Caco-2 (cell line): ENCODE measurements at regions not wholly inside any gene's neighbourhood (a gene's known extent, or its start where the extent isn't known, plus 50 kb on each side); places are given as distances from the start of the nearest gene placed in this dataset.

Source experiments
- BruUV-seq: library from RNA; stranded (reverse); fragments of 400-500 nt; replicated peaks from 2 replicates; lab custom pipeline; 2021; lab: Mats Ljungman, UMichigan
- CTCF ChIA-PET: fragments of 300-600 bp; sonication (Branson Sonifier 250); formaldehyde crosslinking; loops from one replicate; lab custom pipeline; 2022; ENCODE audit warnings: antibody characterized with exemption; lab: Charles Lee
- POLR2A ChIA-PET: fragments of 300-600 bp; sonication (Branson Sonifier 250); formaldehyde crosslinking; loops from one replicate; lab custom pipeline; 2022; ENCODE audit warnings: antibody characterized with exemption; lab: Charles Lee
- DNase-seq, 2 experiments: peaks; one replicate each; pipeline versions ENCODE4 v3.0.0 to v3.0.0-alpha.2; 2020 to 2022
- H3K27me3 ChIP-seq: replicated peaks from 2 replicates; pipeline ENCODE4 v1.6.0; 2011; ENCODE audit warnings: low read length; ENCODE audit not compliant: control insufficient read depth, insufficient read depth
- H3K36me3 ChIP-seq: 2 replicates; pipeline ENCODE4 v1.5.1; 2011; ENCODE audit warnings: low read length; ENCODE audit not compliant: control insufficient read depth, insufficient read depth
- H3K4me1 ChIP-seq: fragments of 250-450 bp; sonication (Bioruptor Pico); 2 replicates; pipeline ENCODE4 v1.5.1; 2020; ENCODE audit warnings: mild to moderate bottlenecking
- H3K4me3 ChIP-seq: 2 replicates; pipeline ENCODE4 v1.5.1; 2011; ENCODE audit warnings: low read depth, mild to moderate bottlenecking, control low read depth, low read length
- H3K9me3 ChIP-seq: fragments of 250-450 bp; sonication (Bioruptor Pico); 2 replicates; pipeline ENCODE4 v1.5.1; 2020; ENCODE audit warnings: mild to moderate bottlenecking, moderate library complexity
- H3K27ac Mint-ChIP-seq: one replicate; pipeline ENCODE4 v1.8.0; 2022; ENCODE audit warnings: mixed read lengths; ENCODE audit not compliant: unreplicated experiment
- H3K27me3 Mint-ChIP-seq: one replicate; pipeline ENCODE4 v1.8.0; 2022; ENCODE audit warnings: mixed read lengths; ENCODE audit not compliant: insufficient read depth, unreplicated experiment
- H3K36me3 Mint-ChIP-seq: one replicate; pipeline ENCODE4 v1.8.0; 2022; ENCODE audit warnings: mild to moderate bottlenecking, mixed read lengths; ENCODE audit not compliant: insufficient read depth, unreplicated experiment
- H3K4me1 Mint-ChIP-seq: one replicate; pipeline ENCODE4 v1.8.0; 2022; ENCODE audit warnings: low read depth, mixed read lengths; ENCODE audit not compliant: unreplicated experiment
- H3K4me3 Mint-ChIP-seq: one replicate; pipeline ENCODE4 v1.8.0; 2022; ENCODE audit warnings: mild to moderate bottlenecking, moderate library complexity, mixed read lengths; ENCODE audit not compliant: unreplicated experiment
- H3K9me3 Mint-ChIP-seq: one replicate; pipeline ENCODE4 v1.8.0; 2022; ENCODE audit warnings: mixed read lengths; ENCODE audit not compliant: unreplicated experiment
- CTCF ChIP-seq, 2 experiments: fragments of 200-600 bp in 1 of 2; IDR thresholded peaks; 1 replicate in 1 of 2; 2 replicates in 1 of 2; pipeline versions ENCODE4 v1.5.1 to v1.8.0; 2011 to 2022; ENCODE audit warnings: antibody characterized with exemption in 1 of 2, control low read depth in 1 of 2, inconsistent platforms in 1 of 2, low read depth in 1 of 2, low read length in 1 of 2, mild to moderate bottlenecking in 1 of 2, moderate library complexity in 1 of 2; ENCODE audit not compliant: insufficient read depth in 1 of 2, severe bottlenecking in 1 of 2, unreplicated experiment in 1 of 2
- intact Hi-C: fragments of 100-400 bp; cut with micrococcal nuclease; formaldehyde crosslinking; loops from one replicate; pipeline ENCODE4 v1.10.0; 2022; ENCODE audit not compliant: unreplicated experiment

DNA sequence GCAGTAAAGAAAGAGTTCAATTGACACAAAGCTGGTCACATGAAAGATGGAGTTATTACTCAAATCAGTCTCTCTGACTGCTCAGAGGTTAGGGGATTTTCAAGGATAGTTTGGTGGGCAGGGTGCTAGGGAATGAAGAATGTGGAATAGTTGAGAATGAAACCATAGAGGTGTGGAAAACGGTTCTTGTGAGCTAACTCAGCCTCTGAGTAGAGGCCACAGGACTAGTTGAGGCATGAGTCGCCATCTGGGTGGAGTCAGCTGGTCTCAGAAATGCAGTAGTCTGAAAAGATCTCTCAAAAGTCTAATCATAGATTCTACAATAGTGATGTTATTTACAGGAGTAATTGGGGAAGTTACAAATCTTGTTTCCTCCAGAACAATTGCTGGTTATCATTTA is 178.9 kb upstream of the SPEF2 start:
- Mint-ChIP-seq H3K36me3 (no peaks in the 10 kb centered on the region), H3K27ac (no peak overlapping the region), H3K4me1 (no peaks in the 10 kb centered on the region), H3K27me3 (peaks cover 7% of the 10 kb centered on the region), H3K4me3 (no peak overlapping the region), H3K9me3 (no peaks in the 10 kb centered on the region)
- Histone ChIP-seq H3K9me3 (no peaks in the 10 kb centered on the region), H3K36me3 (no peaks in the 10 kb centered on the region), H3K4me3 (no peak overlapping the region), H3K27me3 (no peaks in the 10 kb centered on the region), H3K4me1 (no peaks in the 10 kb centered on the region)
- CTCF ChIA-PET = no interaction called here
- no peak for DNase-seq
- POLR2A ChIA-PET = no interaction called here
- no peak for TF ChIP-seq CTCF (IDR thresholded peaks at IDR 0.05; ENCODE audit: insufficient read depth in 1 of 2, low read depth in 1 of 2, low read length in 1 of 2, severe bottlenecking in 1 of 2, unreplicated experiment in 1 of 2)
- no TSS peak for BruUV-seq
- intact Hi-C loops = loop anchor here (5.0 kb wide), 1 partner anchor 351 kb away; no protein-coding TSS in a partner anchor

DNA sequence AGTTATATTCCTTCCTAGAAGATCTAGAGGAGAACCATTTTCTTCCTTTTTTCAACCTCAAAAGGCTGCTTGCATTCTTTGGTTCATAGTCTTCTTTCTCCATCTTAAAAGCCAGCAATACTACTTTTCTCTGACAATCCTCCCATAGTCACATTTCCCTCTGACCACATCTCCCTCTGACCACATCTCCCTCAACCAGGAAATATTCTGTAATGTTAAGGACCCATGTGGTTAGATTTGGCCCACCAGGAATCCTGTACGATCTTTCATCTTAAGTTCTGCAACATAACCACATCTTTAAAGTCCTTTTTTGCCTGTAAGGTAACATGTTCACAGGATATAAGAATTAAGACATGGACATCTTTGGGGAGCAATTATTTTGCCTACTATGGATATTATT is 179.4 kb upstream of the SPEF2 start:
- no peaks in the 10 kb centered on the region for H3K9me3 ChIP-seq
- no peak overlapping the region for H3K4me3 ChIP-seq
- H3K36me3 ChIP-seq = no peaks in the 10 kb centered on the region
- CTCF ChIA-PET = no interaction called here
- Mint-ChIP-seq H3K27me3 (peaks cover 7% of the 10 kb centered on the region), H3K9me3 (no peaks in the 10 kb centered on the region), H3K27ac (no peak overlapping the region), H3K4me3 (no peak overlapping the region), H3K36me3 (no peaks in the 10 kb centered on the region), H3K4me1 (no peaks in the 10 kb centered on the region)
- POLR2A ChIA-PET = no interaction called here
- intact Hi-C loops = loop anchor here (5.0 kb wide), 1 partner anchor 351 kb away; no protein-coding TSS in a partner anchor
- H3K27me3 ChIP-seq = no peaks in the 10 kb centered on the region
- DNase-seq = no peak
- H3K4me1 ChIP-seq = no peaks in the 10 kb centered on the region
- TF ChIP-seq CTCF (IDR thresholded peaks at IDR 0.05; ENCODE audit: insufficient read depth in 1 of 2, low read depth in 1 of 2, low read length in 1 of 2, severe bottlenecking in 1 of 2, unreplicated experiment in 1 of 2) = no peak
- no TSS peak for BruUV-seq

GRCh38 chr5:35436400-35437057 is 181.1 kb upstream of the SPEF2 start:
- Histone ChIP-seq H3K27me3 (no peaks in the 10 kb centered on the region), H3K36me3 (no peaks in the 10 kb centered on the region), H3K9me3 (no peaks in the 10 kb centered on the region), H3K4me3 (no peak overlapping the region), H3K4me1 (no peaks in the 10 kb centered on the region)
- no TSS peak for BruUV-seq
- peaks cover 10% of the 10 kb centered on the region for H3K27me3 Mint-ChIP-seq
- intact Hi-C loops = loop anchor here (1.0 to 5.0 kb wide), 2 partner anchors 207 to 349 kb away; no protein-coding TSS in a partner anchor
- POLR2A ChIA-PET = no interaction called here
- no peaks in the 10 kb centered on the region for H3K36me3 Mint-ChIP-seq
- peak in 1 of 2 experiments; percentile 47 for DNase-seq
- no peaks in the 10 kb centered on the region for H3K4me1 Mint-ChIP-seq
- CTCF ChIA-PET = no interaction called here
- peak; percentile 43 to 48 for TF ChIP-seq CTCF (IDR thresholded peaks at IDR 0.05; ENCODE audit: insufficient read depth in 1 of 2, low read depth in 1 of 2, low read length in 1 of 2, severe bottlenecking in 1 of 2, unreplicated experiment in 1 of 2)
- H3K9me3 Mint-ChIP-seq = no peaks in the 10 kb centered on the region
- H3K4me3 Mint-ChIP-seq = no peak overlapping the region
- no peak overlapping the region for H3K27ac Mint-ChIP-seq
